Fibroblast of gingiva (primary cell): ENCODE measurements at regions not wholly inside any gene's neighbourhood (a gene's known extent, or its start where the extent isn't known, plus 50 kb on each side); places are given as distances from the start of the nearest gene placed in this dataset.
"Not testable (repeated sequence)": the region's sequence is repeated elsewhere in the genome, so short reads cannot be mapped to it uniquely, and the experiment has no call there.

Experiments
- DNase-seq: peaks from one replicate; pipeline ENCODE4 v3.0.0-alpha.2; 2011; ENCODE audit warnings: low read depth

DNA sequence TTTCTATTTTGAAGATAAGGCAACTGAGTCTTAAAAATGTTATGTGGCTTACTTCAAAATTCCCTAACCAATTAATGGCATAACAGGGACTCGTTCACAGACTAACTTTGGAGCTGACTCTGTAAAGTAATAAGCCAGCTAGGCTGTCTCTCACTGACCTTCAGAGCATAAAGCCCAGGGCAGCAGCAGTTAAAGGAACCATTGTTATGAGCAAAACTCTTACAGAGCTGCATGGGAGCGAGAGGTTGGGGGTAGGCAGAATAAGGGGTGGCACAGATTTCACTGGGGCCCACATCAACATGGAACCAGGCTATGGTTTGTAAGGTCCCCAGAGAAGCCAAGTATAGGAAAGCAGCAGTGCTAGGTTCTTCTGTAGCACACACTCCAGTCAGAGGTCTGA, 637.8 kb downstream of the RFPL4B start:
- DNase-seq, result no peak

GRCh38 chr6:112986321-112986720, 639.2 kb downstream of the RFPL4B start:
- DNase-seq, result no peak

- no peak for DNase-seq
Observed at GRCh38 chr6:112988748-112989147, 641.6 kb downstream of the RFPL4B start.

DNA sequence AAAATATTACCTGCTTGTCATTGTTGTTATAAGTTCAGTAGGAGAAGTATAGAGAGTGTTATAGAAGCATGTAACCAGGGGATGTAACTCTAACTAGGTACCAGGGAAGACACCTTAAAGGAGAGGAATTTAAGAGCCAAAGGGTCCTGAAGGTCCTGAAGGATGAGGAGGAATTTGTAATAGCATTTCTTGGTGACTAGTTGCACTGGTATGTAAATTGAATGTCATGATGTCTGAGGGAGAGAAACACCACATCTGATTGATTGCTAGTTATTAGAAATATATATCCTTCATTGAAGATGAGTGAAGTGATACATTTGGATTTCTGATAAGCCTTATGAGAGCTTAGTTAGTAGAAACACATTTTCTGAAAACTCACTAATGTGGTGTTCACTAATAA, 643.8 kb downstream of the RFPL4B start:
- DNase-seq, result no peak

DNA sequence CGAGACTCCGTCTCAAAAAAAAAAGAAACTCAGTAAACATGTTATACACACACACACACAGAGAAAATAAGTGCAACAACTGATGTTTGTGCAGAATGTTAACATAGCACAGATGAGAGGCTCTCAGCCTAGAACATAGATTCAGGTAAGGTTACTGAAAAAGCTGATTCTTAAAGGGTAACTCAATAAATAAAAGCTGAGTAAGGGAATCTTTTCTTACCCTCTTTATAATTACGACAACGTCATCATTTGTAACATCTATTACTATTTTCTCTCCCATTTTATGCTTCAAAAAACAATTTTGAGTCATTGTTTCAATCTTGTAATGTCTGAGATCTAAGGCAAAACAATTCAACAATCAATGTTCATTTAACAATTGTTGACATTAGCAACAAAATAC, 644.8 kb downstream of the RFPL4B start:
- no peak for DNase-seq

DNA sequence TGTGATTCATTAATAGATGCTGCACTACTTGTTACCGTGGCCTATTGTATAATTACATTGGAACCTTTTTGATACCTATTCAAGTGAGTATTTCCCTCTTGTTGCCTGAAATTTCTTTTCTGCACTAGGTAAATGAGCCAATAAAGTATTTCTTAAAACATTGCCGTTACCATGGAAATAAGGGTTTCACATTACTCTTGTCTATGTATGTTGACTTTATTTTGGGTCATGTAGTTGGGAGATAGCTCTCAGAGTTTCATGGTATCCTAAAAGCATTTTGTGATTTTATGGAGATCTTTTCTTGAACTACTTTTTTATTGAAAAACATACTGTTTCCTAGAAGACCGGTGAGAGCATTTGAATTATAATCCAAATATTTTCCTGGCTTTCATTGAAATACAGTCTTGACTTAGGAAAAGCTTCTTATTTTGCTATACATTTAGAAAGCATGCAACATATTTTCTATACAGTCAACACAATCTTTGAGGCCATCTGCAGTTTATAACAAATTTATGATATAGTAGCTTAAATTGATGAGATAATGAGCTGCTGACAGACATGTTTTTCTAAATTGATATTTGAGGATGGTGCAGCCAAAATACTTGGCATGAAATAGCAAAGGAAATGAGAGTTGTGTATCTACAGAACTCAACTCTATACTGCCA, 650.4 kb downstream of the RFPL4B start:
- DNase-seq, result no peak

GRCh38 chr6:113004054-113004453, 656.9 kb downstream of the RFPL4B start:
- DNase-seq, result no peak

GRCh38 chr6:113004470-113005270, 657.5 kb downstream of the RFPL4B start:
- DNase-seq, result no peak

DNA sequence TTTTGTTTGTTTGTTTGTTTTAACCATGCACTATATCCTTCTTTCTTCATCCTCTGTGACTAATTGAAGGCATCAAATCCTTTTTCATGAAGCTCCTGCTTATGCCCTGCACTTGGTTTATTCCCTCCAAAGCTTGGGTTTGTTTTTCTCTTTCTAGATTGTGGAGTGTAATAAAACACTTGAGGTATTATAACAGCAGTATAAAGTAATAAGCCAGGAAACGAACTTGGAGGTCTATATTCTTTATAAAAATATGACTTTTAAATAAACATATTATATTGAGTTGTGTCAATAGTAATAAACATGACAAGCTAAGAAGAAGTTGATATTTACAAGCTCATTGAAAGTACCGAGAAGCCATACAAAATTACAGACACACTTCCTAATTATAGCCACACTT, 659.4 kb downstream of the RFPL4B start:
- peak; percentile 46 for DNase-seq

DNA sequence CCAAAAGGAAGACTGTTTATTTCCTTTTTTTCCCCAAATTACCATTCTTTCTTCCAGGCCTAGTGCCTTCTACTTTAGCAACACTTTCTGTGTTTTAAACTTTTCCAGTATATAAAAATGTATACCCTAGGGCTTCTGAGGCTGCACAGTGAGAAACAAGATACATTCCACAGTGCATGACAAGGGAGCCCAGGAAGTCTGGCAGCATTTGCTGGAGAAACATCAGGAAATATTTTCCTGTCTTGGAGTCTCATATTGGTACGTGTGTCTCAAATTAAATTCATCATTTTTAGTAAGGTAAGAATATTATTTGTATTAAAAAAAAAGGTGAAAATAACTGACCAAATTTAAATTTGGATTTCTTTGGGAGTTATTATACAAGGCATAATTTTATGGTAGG, 662.6 kb downstream of the RFPL4B start:
- DNase-seq, result peak; percentile 53

GRCh38 chr6:113010196-113010989, 663.3 kb downstream of the RFPL4B start:
- no peak for DNase-seq

DNA sequence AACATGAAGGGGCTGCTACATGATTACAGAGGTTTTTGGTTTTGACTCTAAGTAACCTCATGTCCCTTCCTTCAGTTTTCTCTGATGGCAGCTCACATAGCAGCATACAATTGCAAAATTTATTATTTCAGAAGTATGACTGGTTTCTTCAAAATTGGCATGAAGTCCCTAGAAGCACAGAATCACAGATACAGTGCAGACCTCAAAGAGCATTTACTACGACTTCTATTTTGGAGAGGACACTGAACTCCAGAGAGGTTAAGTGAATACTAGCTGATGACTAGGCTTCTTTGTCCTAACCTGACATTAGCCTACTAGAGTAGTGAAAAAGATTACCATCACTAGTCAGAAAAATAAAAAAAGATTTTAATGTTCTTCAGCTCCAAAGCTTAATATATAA, 664.3 kb downstream of the RFPL4B start:
- DNase-seq, result peak; percentile 47

- peak; percentile 80 for DNase-seq
Observed at GRCh38 chr6:113011801-113012200, 664.7 kb downstream of the RFPL4B start.

- peak; percentile 66 for DNase-seq
Observed at GRCh38 chr6:113015249-113015648, 668.1 kb downstream of the RFPL4B start.

DNA sequence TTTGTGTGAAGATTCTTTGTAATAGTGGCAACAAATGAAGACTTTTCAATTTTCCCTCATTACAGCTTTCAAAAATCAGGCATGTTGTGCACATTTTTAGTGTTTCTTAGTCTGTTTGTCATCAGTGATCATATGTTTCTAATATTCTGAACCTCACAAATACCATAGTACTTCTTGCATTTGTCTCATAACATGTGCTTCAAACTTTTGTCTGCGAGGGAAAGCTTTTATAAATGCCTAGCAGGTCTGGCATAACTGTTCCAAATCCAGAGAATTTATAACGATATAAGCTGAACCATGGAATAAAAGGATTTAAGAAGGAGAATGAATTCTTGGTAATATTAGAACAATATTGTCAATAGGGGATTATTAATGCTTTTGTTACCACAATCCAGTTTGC, 670.2 kb downstream of the RFPL4B start:
- DNase-seq, result peak; percentile 34

- DNase-seq, result peak; percentile 62
Observed at GRCh38 chr6:113018351-113019151, 671.4 kb downstream of the RFPL4B start.

- no peak for DNase-seq
Observed at GRCh38 chr6:113019176-113019575, 672.0 kb downstream of the RFPL4B start.

DNA sequence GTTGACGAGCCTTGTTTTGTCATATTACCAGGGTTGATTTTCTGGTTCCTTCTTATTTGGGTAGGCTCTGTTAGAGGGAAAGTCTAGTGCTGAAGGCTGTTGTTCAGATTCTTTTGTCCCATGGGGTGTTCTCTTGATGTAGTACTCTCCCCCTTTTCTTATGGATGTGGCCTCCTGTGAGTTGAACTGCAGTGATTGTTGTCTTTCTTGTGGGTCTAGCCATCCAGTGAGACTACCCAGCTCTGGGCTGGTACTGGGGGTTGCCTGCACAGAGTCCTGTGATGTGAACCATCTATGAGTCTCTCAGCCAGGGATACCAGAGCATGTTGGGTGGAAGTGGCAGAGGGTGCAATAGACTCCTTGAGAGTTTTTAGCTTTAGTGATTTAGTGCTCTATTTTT, 680.6 kb downstream of the RFPL4B start:
- DNase-seq, result no peak

GRCh38 chr6:113029161-113029560, 682.0 kb downstream of the RFPL4B start:
- not testable (repeated sequence) for DNase-seq

DNA sequence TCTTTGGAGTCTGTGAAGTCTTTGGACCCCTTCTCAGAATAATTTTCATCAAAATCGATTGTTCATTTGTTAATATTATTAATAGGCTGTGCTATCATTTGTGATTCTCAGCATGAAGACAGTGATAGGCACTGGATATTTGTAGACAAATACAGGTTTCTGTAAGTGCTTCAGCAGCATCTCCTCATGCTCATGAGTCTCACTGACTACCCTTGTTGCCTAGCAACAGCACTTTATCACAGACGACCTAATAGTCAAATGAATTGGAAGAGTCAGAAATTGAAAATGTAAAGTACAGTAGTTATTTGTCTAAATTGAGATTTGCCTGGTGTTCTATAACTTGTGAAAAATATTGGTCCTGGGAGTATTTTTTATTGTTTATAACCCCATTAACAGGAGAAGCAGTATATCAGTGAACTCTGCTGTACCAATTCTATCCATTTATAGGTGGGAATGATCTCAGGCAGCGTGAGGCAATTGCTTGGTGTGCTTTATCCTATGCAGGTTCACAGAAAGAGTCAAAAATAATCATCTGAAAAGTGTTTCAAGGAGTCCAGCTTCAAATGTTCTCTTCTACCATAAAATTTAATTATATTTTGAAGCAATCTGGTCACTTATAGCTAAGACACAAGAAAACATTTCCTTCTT, 684.6 kb downstream of the RFPL4B start:
- no peak for DNase-seq

DNA sequence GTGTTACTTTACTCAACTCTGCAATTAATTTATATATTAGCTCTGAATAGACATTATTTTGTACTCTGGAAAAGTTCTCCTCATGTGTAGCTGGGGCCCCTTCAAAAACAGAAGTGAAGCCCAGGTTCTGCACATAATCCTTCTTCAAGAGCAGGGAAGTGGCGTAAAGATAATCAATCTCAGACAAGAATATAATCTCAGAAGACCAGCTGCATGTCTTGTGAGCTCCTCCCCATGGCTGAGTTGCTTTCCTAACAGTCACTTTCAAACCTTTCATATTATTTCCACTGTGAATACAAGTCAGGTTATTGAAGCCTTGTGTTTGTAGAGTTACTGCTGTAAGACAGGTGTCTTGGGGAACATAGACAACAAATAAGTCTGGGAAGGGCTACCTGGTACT, 691.9 kb downstream of the RFPL4B start:
- no peak for DNase-seq
